WTC11 (cell line): ENCODE measurements at regions not wholly inside any gene's neighbourhood (a gene's known extent, or its start where the extent isn't known, plus 50 kb on each side); places are given as distances from the start of the nearest gene placed in this dataset.

Source experiments
- ATF2 ChIP-seq: sonication (generic); formaldehyde crosslinking; IDR thresholded peaks from 2 replicates; pipeline ENCODE4 v1.8.1; 2022; ENCODE audit warnings: low read depth, missing genetic modification reagents, borderline replicate concordance
- CDX4 ChIP-seq: fragments of 250-450 bp; sonication (Bioruptor Pico); IDR thresholded peaks from 2 replicates; pipeline ENCODE4 v1.9.0; 2021; ENCODE audit warnings: moderate library complexity, mild to moderate bottlenecking, inconsistent platforms, borderline replicate concordance
- JAZF1 ChIP-seq: fragments of 250-450 bp; sonication (Bioruptor Pico); IDR thresholded peaks from 2 replicates; pipeline ENCODE4 v1.9.0; 2021; ENCODE audit warnings: moderate library complexity, mild to moderate bottlenecking, inconsistent platforms
- KAT7 ChIP-seq: sonication (generic); formaldehyde crosslinking; IDR thresholded peaks from 2 replicates; pipeline ENCODE4 v1.8.1; 2023; ENCODE audit warnings: missing genetic modification reagents, mild to moderate bottlenecking, borderline replicate concordance
- PREB ChIP-seq: sonication (generic); formaldehyde crosslinking; IDR thresholded peaks from 2 replicates; pipeline ENCODE4 v1.8.1; 2022; ENCODE audit warnings: mild to moderate bottlenecking, missing genetic modification reagents, moderate library complexity, borderline replicate concordance
- TP53 ChIP-seq: sonication (generic); formaldehyde crosslinking; IDR thresholded peaks from 2 replicates; pipeline ENCODE4 v1.8.1; 2023; ENCODE audit warnings: mild to moderate bottlenecking, missing genetic modification reagents
- ZNF281 ChIP-seq: sonication (generic); formaldehyde crosslinking; IDR thresholded peaks from 2 replicates; pipeline ENCODE4 v1.8.0; 2023; ENCODE audit warnings: mild to moderate bottlenecking, missing genetic modification reagents
- TF ChIP-seq, protein P1 (sequence below): sonication (generic); formaldehyde crosslinking; IDR thresholded peaks from 2 replicates; pipeline ENCODE4 v1.8.1; 2023; ENCODE audit warnings: mild to moderate bottlenecking, missing genetic modification reagents, moderate library complexity

- TF ChIP-seq, protein P1, sequence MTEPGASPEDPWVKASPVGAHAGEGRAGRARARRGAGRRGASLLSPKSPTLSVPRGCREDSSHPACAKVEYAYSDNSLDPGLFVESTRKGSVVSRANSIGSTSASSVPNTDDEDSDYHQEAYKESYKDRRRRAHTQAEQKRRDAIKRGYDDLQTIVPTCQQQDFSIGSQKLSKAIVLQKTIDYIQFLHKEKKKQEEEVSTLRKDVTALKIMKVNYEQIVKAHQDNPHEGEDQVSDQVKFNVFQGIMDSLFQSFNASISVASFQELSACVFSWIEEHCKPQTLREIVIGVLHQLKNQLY (CRISPR knock-in tag): no peak
- TF ChIP-seq CDX4 (CRISPR knock-in tag): no peak
- no peak for TF ChIP-seq ATF2 (CRISPR knock-in tag)
- no peak for TF ChIP-seq PREB (CRISPR knock-in tag)
- TF ChIP-seq ZNF281: no peak
- no peak for TF ChIP-seq TP53 (CRISPR knock-in tag)
- no peak for TF ChIP-seq JAZF1 (CRISPR knock-in tag)
- TF ChIP-seq KAT7 (CRISPR knock-in tag): no peak
These were observed 420.6 kb downstream of the LRFN5 start for GRCh38 chr14:42027271-42027670.
